ENCODE measurements at regions not wholly inside any gene's neighbourhood (a gene's known extent, or its start where the extent isn't known, plus 50 kb on each side); places are given as distances from the start of the nearest gene placed in this dataset.
A peak's percentile ranks its signal among the peaks of the same experiment; 100 is the strongest.

- H3K27me3 ChIP-seq (ENCODE audit: control insufficient read depth in 3 of 3, insufficient read depth in 3 of 3, low read length in 3 of 3), result no peaks in the 10 kb centered on the region
Measured at GRCh38 chr1:65068202-65069010, 79.6 kb upstream of the AK4 start.

GRCh38 chr1:65069011-65069565, 78.9 kb upstream of the AK4 start:
- Histone ChIP-seq H3K9ac (ENCODE audit: low read depth in 1 of 3, low read length in 3 of 3) (peak overlapping the region; percentile 99), H3K9me3 (ENCODE audit: control insufficient read depth in 3 of 3, low read length in 3 of 3) (no peaks in the 10 kb centered on the region), H3K4me3 (ENCODE audit: low read length in 3 of 3) (peak overlapping the region; percentile 89 to 98 (median 96)), H3K36me3 (ENCODE audit: control insufficient read depth in 3 of 3, insufficient read depth in 3 of 3, low read length in 3 of 3) (peaks cover 0 to 5% (median 0%) of the 10 kb centered on the region in 3 donors), H3K27ac (ENCODE audit: low read depth, low read length) (peak overlapping the region; percentile 99), H3K27me3 (ENCODE audit: control insufficient read depth in 3 of 3, insufficient read depth in 3 of 3, low read length in 3 of 3) (no peaks in the 10 kb centered on the region), H3K4me1 (ENCODE audit: control insufficient read depth in 3 of 3, insufficient read depth in 3 of 3, low read length in 3 of 3) (peaks cover 12 to 24% (median 15%) of the 10 kb centered on the region in 3 donors)

More at GRCh38 chr1:65068202-65069010, 79.6 kb upstream of the AK4 start:
- H3K4me1 ChIP-seq (ENCODE audit: control insufficient read depth in 3 of 3, insufficient read depth in 3 of 3, low read length in 3 of 3), result peaks cover 13 to 24% (median 18%) of the 10 kb centered on the region in 3 donors
- H3K27ac ChIP-seq (ENCODE audit: low read depth, low read length), result peak overlapping the region; percentile 99
- H3K9me3 ChIP-seq (ENCODE audit: control insufficient read depth in 3 of 3, low read length in 3 of 3), result no peaks in the 10 kb centered on the region
- H3K9ac ChIP-seq (ENCODE audit: low read depth in 1 of 3, low read length in 3 of 3), result peak overlapping the region; percentile 99
- H3K36me3 ChIP-seq (ENCODE audit: control insufficient read depth in 3 of 3, insufficient read depth in 3 of 3, low read length in 3 of 3), result peaks cover 0 to 5% (median 0%) of the 10 kb centered on the region in 3 donors
- peak overlapping the region; percentile 89 to 98 (median 96) for H3K4me3 ChIP-seq (ENCODE audit: low read length in 3 of 3)

GRCh38 chr1:65072845-65073244, 75.2 kb upstream of the AK4 start:
- H3K36me3 ChIP-seq (ENCODE audit: control insufficient read depth in 3 of 3, insufficient read depth in 3 of 3, low read length in 3 of 3), result peaks cover 0 to 2% (median 0%) of the 10 kb centered on the region in 3 donors
- no peak overlapping the region for H3K4me3 ChIP-seq (ENCODE audit: low read length in 3 of 3)
- no peak overlapping the region for H3K27ac ChIP-seq (ENCODE audit: low read depth, low read length)
- H3K9me3 ChIP-seq (ENCODE audit: control insufficient read depth in 3 of 3, low read length in 3 of 3), result no peaks in the 10 kb centered on the region
- no peaks in the 10 kb centered on the region for H3K27me3 ChIP-seq (ENCODE audit: control insufficient read depth in 3 of 3, insufficient read depth in 3 of 3, low read length in 3 of 3)
- H3K9ac ChIP-seq (ENCODE audit: low read depth in 1 of 3, low read length in 3 of 3), result no peak overlapping the region
- peaks cover 3 to 5% (median 4%) of the 10 kb centered on the region in 3 donors for H3K4me1 ChIP-seq (ENCODE audit: control insufficient read depth in 3 of 3, insufficient read depth in 3 of 3, low read length in 3 of 3)

- Histone ChIP-seq H3K9me3 (ENCODE audit: control insufficient read depth in 3 of 3, low read length in 3 of 3) (no peaks in the 10 kb centered on the region), H3K4me1 (ENCODE audit: control insufficient read depth in 3 of 3, insufficient read depth in 3 of 3, low read length in 3 of 3) (no peaks in the 10 kb centered on the region)
Measured at GRCh38 chr1:65075123-65075976, 72.7 kb upstream of the AK4 start.

GRCh38 chr1:65077369-65077768, 70.6 kb upstream of the AK4 start:
- Histone ChIP-seq H3K9ac (ENCODE audit: low read depth in 1 of 3, low read length in 3 of 3) (no peak overlapping the region), H3K4me1 (ENCODE audit: control insufficient read depth in 3 of 3, insufficient read depth in 3 of 3, low read length in 3 of 3) (no peaks in the 10 kb centered on the region), H3K27ac (ENCODE audit: low read depth, low read length) (no peak overlapping the region), H3K27me3 (ENCODE audit: control insufficient read depth in 3 of 3, insufficient read depth in 3 of 3, low read length in 3 of 3) (no peaks in the 10 kb centered on the region), H3K9me3 (ENCODE audit: control insufficient read depth in 3 of 3, low read length in 3 of 3) (no peaks in the 10 kb centered on the region), H3K36me3 (ENCODE audit: control insufficient read depth in 3 of 3, insufficient read depth in 3 of 3, low read length in 3 of 3) (no peaks in the 10 kb centered on the region), H3K4me3 (ENCODE audit: low read length in 3 of 3) (no peak overlapping the region)

More at GRCh38 chr1:65075123-65075976, 72.7 kb upstream of the AK4 start:
- no peaks in the 10 kb centered on the region for H3K36me3 ChIP-seq (ENCODE audit: control insufficient read depth in 3 of 3, insufficient read depth in 3 of 3, low read length in 3 of 3)
- H3K27ac ChIP-seq (ENCODE audit: low read depth, low read length), result no peak overlapping the region
- no peak overlapping the region for H3K4me3 ChIP-seq (ENCODE audit: low read length in 3 of 3)
- H3K27me3 ChIP-seq (ENCODE audit: control insufficient read depth in 3 of 3, insufficient read depth in 3 of 3, low read length in 3 of 3), result no peaks in the 10 kb centered on the region
- no peak overlapping the region for H3K9ac ChIP-seq (ENCODE audit: low read depth in 1 of 3, low read length in 3 of 3)

GRCh38 chr1:65079941-65080340, 68.1 kb upstream of the AK4 start:
- Histone ChIP-seq H3K4me1 (ENCODE audit: control insufficient read depth in 3 of 3, insufficient read depth in 3 of 3, low read length in 3 of 3) (no peaks in the 10 kb centered on the region), H3K9ac (ENCODE audit: low read depth in 1 of 3, low read length in 3 of 3) (no peak overlapping the region), H3K9me3 (ENCODE audit: control insufficient read depth in 3 of 3, low read length in 3 of 3) (no peaks in the 10 kb centered on the region), H3K27ac (ENCODE audit: low read depth, low read length) (no peak overlapping the region), H3K27me3 (ENCODE audit: control insufficient read depth in 3 of 3, insufficient read depth in 3 of 3, low read length in 3 of 3) (no peaks in the 10 kb centered on the region), H3K36me3 (ENCODE audit: control insufficient read depth in 3 of 3, insufficient read depth in 3 of 3, low read length in 3 of 3) (no peaks in the 10 kb centered on the region), H3K4me3 (ENCODE audit: low read length in 3 of 3) (no peak overlapping the region)

- Histone ChIP-seq H3K9me3 (ENCODE audit: control insufficient read depth in 3 of 3, low read length in 3 of 3) (no peaks in the 10 kb centered on the region), H3K27ac (ENCODE audit: low read depth, low read length) (no peak overlapping the region), H3K4me3 (ENCODE audit: low read length in 3 of 3) (no peak overlapping the region), H3K36me3 (ENCODE audit: control insufficient read depth in 3 of 3, insufficient read depth in 3 of 3, low read length in 3 of 3) (no peaks in the 10 kb centered on the region), H3K9ac (ENCODE audit: low read depth in 1 of 3, low read length in 3 of 3) (no peak overlapping the region), H3K4me1 (ENCODE audit: control insufficient read depth in 3 of 3, insufficient read depth in 3 of 3, low read length in 3 of 3) (no peaks in the 10 kb centered on the region), H3K27me3 (ENCODE audit: control insufficient read depth in 3 of 3, insufficient read depth in 3 of 3, low read length in 3 of 3) (no peaks in the 10 kb centered on the region)
Measured at GRCh38 chr1:65082346-65083040, 65.5 kb upstream of the AK4 start.

- no peaks in the 10 kb centered on the region for H3K27me3 ChIP-seq (ENCODE audit: control insufficient read depth in 3 of 3, insufficient read depth in 3 of 3, low read length in 3 of 3)
- H3K9ac ChIP-seq (ENCODE audit: low read depth in 1 of 3, low read length in 3 of 3), result no peak overlapping the region
- no peaks in the 10 kb centered on the region for H3K9me3 ChIP-seq (ENCODE audit: control insufficient read depth in 3 of 3, low read length in 3 of 3)
- H3K4me1 ChIP-seq (ENCODE audit: control insufficient read depth in 3 of 3, insufficient read depth in 3 of 3, low read length in 3 of 3), result no peaks in the 10 kb centered on the region
- no peak overlapping the region for H3K4me3 ChIP-seq (ENCODE audit: low read length in 3 of 3)
- no peak overlapping the region for H3K27ac ChIP-seq (ENCODE audit: low read depth, low read length)
- H3K36me3 ChIP-seq (ENCODE audit: control insufficient read depth in 3 of 3, insufficient read depth in 3 of 3, low read length in 3 of 3), result no peaks in the 10 kb centered on the region
Measured at GRCh38 chr1:65083263-65083896, 64.6 kb upstream of the AK4 start.

- Histone ChIP-seq H3K9me3 (ENCODE audit: control insufficient read depth in 3 of 3, low read length in 3 of 3) (no peaks in the 10 kb centered on the region), H3K4me1 (ENCODE audit: control insufficient read depth in 3 of 3, insufficient read depth in 3 of 3, low read length in 3 of 3) (no peaks in the 10 kb centered on the region), H3K9ac (ENCODE audit: low read depth in 1 of 3, low read length in 3 of 3) (no peak overlapping the region), H3K27me3 (ENCODE audit: control insufficient read depth in 3 of 3, insufficient read depth in 3 of 3, low read length in 3 of 3) (no peaks in the 10 kb centered on the region), H3K4me3 (ENCODE audit: low read length in 3 of 3) (no peak overlapping the region), H3K27ac (ENCODE audit: low read depth, low read length) (no peak overlapping the region), H3K36me3 (ENCODE audit: control insufficient read depth in 3 of 3, insufficient read depth in 3 of 3, low read length in 3 of 3) (no peaks in the 10 kb centered on the region)
Measured at GRCh38 chr1:65084066-65084465, 63.9 kb upstream of the AK4 start.

Data from skeletal muscle tissue (tissue), 3 donors.